GM12865 (cell line): ENCODE measurements at regions not wholly inside any gene's neighbourhood (a gene's known extent, or its start where the extent isn't known, plus 50 kb on each side); places are given as distances from the start of the nearest gene placed in this dataset.

Source experiments
- DNase-seq: peaks from one replicate; pipeline ENCODE4 v3.0.0; 2010; ENCODE audit warnings: low read depth
- H3K4me3 ChIP-seq: 2 replicates; pipeline ENCODE4 v1.5.1; 2011; ENCODE audit warnings: mild to moderate bottlenecking, low read depth, low read length, control low read depth
- CTCF ChIP-seq: IDR thresholded peaks from 2 replicates; pipeline ENCODE4 v1.5.1; 2011; ENCODE audit warnings: low read length, control low read depth, low read depth, inconsistent platforms; ENCODE audit not compliant: insufficient read depth; ENCODE audit errors: missing control alignments

GRCh38 chr4:180694875-180695274, 1548.3 kb upstream of the TENM3 start:
- no peak for DNase-seq
- TF ChIP-seq CTCF, result no peak
- H3K4me3 ChIP-seq, result no peak overlapping the region

- no peak for TF ChIP-seq CTCF
- no peak overlapping the region for H3K4me3 ChIP-seq
- DNase-seq, result no peak
These were observed 1547.4 kb upstream of the TENM3 start for GRCh38 chr4:180695851-180696250.

- no peak for DNase-seq
- H3K4me3 ChIP-seq, result no peak overlapping the region
- TF ChIP-seq CTCF, result no peak
These were observed 1546.6 kb upstream of the TENM3 start for GRCh38 chr4:180696460-180697092.

- DNase-seq, result no peak
- no peak for TF ChIP-seq CTCF
- no peak overlapping the region for H3K4me3 ChIP-seq
These were observed 1544.5 kb upstream of the TENM3 start for GRCh38 chr4:180698550-180699195.

GRCh38 chr4:180706766-180707165, 1536.4 kb upstream of the TENM3 start:
- DNase-seq, result no peak
- no peak overlapping the region for H3K4me3 ChIP-seq
- no peak for TF ChIP-seq CTCF

- no peak for TF ChIP-seq CTCF
- DNase-seq, result no peak
- no peak overlapping the region for H3K4me3 ChIP-seq
These were observed 1532.4 kb upstream of the TENM3 start for GRCh38 chr4:180710628-180711337.
